SK-N-SH (cell line): ENCODE measurements at regions not wholly inside any gene's neighbourhood (a gene's known extent, or its start where the extent isn't known, plus 50 kb on each side); places are given as distances from the start of the nearest gene placed in this dataset.

ENCODE experiments used
- EZH2phosphoT487 ChIP-seq: fragments of 200-600 bp; sonication (generic); IDR thresholded peaks from 2 replicates; pipeline ENCODE4 v1.6.1; 2017; ENCODE audit warnings: low read depth, mixed run types, mild to moderate bottlenecking, antibody characterized with exemption, moderate library complexity, borderline replicate concordance
- POLR2AphosphoS5 ChIP-seq: IDR thresholded peaks from 2 replicates; pipeline ENCODE4 v1.6.1; 2012; ENCODE audit warnings: low read depth, low read length
- RFX5 ChIP-seq: IDR thresholded peaks from 2 replicates; pipeline ENCODE4 v1.6.1; 2012; ENCODE audit warnings: mild to moderate bottlenecking, improper control_type of control experiment, low read length
- SMC3 ChIP-seq: IDR thresholded peaks from 2 replicates; pipeline ENCODE4 v1.6.1; 2012; ENCODE audit warnings: low read depth, low read length, improper control_type of control experiment
- TF ChIP-seq, protein P1 (sequence below): fragments of 150-350 bp; IDR thresholded peaks from 2 replicates; pipeline ENCODE4 v1.6.1; 2017; ENCODE audit warnings: antibody characterized with exemption, low read length, low read depth, borderline replicate concordance

DNA sequence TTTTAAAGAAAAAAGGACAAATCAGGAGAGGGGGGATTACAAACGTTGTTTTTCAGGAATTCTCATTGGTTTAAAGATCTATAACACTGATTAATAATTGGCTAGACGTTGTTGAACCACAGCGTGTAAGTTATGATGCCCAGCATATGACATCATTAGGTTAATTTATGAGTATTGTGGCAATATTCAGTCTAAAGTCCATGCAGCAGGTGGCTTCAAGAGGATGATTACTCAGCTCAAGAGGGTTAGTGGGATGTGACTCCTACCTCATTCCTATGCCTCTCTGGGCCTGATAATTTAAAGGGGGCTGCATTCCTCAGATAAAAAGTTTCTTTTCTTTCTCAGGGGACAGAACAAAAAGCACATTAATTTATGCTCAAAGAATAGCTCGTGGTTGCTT lies 1309.0 kb downstream of the EPHA7 start:
- TF ChIP-seq POLR2AphosphoS5 (no peak), SMC3 (no peak), EZH2phosphoT487 (no peak), RFX5 (no peak)
- TF ChIP-seq, protein P1, sequence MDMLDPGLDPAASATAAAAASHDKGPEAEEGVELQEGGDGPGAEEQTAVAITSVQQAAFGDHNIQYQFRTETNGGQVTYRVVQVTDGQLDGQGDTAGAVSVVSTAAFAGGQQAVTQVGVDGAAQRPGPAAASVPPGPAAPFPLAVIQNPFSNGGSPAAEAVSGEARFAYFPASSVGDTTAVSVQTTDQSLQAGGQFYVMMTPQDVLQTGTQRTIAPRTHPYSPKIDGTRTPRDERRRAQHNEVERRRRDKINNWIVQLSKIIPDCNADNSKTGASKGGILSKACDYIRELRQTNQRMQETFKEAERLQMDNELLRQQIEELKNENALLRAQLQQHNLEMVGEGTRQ = no peak
